ENCODE measurements at regions not wholly inside any gene's neighbourhood (a gene's known extent, or its start where the extent isn't known, plus 50 kb on each side); places are given as distances from the start of the nearest gene placed in this dataset.

- TF ChIP-seq EZH2 (IDR thresholded peaks at IDR 0.05; ENCODE audit: low read length, unreplicated experiment) (no peak), CTCF (conservative IDR thresholded peaks at IDR 0.05; ENCODE audit: low read depth, low read length) (no peak), EZH2phosphoT487 (IDR thresholded peaks at IDR 0.05; ENCODE audit: borderline replicate concordance, low read length) (no peak)
- Histone ChIP-seq H3K9me2 (replicated peaks; ENCODE audit: low read length) (no peaks in the 10 kb centered on the region), H3K9me3 (ENCODE audit: low read length) (no peaks in the 10 kb centered on the region), H3K4me1 (ENCODE audit: insufficient read depth, low read length) (no peaks in the 10 kb centered on the region), H3F3A (ENCODE audit: low read length, unreplicated experiment) (no peaks in the 10 kb centered on the region), H3K27ac (ENCODE audit: low read length) (no peak overlapping the region), H3K27me3 (ENCODE audit: low read length) (peaks cover 20% of the 10 kb centered on the region), H3K79me2 (ENCODE audit: low read length) (no peaks in the 10 kb centered on the region), H3K4me3 (ENCODE audit: low read length) (no peak overlapping the region), H3K4me2 (ENCODE audit: low read length) (no peak overlapping the region), H3K9ac (ENCODE audit: low read length) (no peak overlapping the region), H2AFZ (ENCODE audit: low read length) (no peak overlapping the region), H3K36me3 (ENCODE audit: low read depth, low read length) (no peaks in the 10 kb centered on the region), H4K20me1 (ENCODE audit: low read length) (no peaks in the 10 kb centered on the region)
- no TSS peak for BruUV-seq (replicated peaks)
- ATAC-seq (no peak), DNase-seq (no peak)
- CTCF ChIA-PET: no interaction called here
- intact Hi-C loops (cut with micrococcal nuclease): no loop called here
- POLR2A ChIA-PET (ENCODE audit: unreplicated experiment): no interaction called here
These were observed 175.7 kb upstream of the MDFIC2 start for GRCh38 chr3:70488131-70488530.

- TF ChIP-seq EZH2phosphoT487 (IDR thresholded peaks at IDR 0.05; ENCODE audit: borderline replicate concordance, low read length): no peak
- no peak for TF ChIP-seq EZH2 (IDR thresholded peaks at IDR 0.05; ENCODE audit: low read length, unreplicated experiment)
- TF ChIP-seq CTCF (conservative IDR thresholded peaks at IDR 0.05; ENCODE audit: low read depth, low read length): no peak
These were observed 174.1 kb upstream of the MDFIC2 start for GRCh38 chr3:70486414-70487017.

DNA sequence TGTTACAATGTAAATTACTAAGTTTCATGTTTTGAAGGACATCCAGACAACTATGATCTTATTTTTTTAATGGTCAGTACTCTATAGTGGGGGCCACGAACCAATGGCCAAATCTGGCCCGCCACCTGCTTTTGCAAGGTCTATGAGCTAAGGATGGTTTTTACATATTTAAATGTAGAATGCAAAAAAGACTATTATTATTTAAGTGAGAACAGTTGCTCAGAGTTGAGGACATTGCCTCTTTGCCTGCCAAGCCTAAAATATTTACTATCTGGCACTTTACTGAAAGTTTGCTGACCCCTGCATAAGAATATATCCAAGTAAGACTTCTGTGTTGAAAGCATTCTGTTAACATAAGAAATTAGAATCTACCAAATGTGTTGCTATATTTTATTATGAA, 163.7 kb upstream of the MDFIC2 start:
- intact Hi-C loops (cut with micrococcal nuclease): no loop called here
- ChIA-PET POLR2A (ENCODE audit: unreplicated experiment) (no interaction called here), CTCF (interaction anchor here (0.6 kb wide), 1 partner anchor 1205 kb away, joined by 4 read pairs; no protein-coding TSS in a partner anchor)
- Histone ChIP-seq H4K20me1 (ENCODE audit: low read length) (no peaks in the 10 kb centered on the region), H3K36me3 (ENCODE audit: low read depth, low read length) (no peaks in the 10 kb centered on the region), H3K27ac (ENCODE audit: low read length) (no peak overlapping the region), H3K4me1 (ENCODE audit: insufficient read depth, low read length) (no peaks in the 10 kb centered on the region), H3K4me2 (ENCODE audit: low read length) (no peak overlapping the region), H3K9me2 (replicated peaks; ENCODE audit: low read length) (no peaks in the 10 kb centered on the region), H3K9me3 (ENCODE audit: low read length) (no peaks in the 10 kb centered on the region), H3K9ac (ENCODE audit: low read length) (no peak overlapping the region), H3K27me3 (ENCODE audit: low read length) (no peaks in the 10 kb centered on the region), H3K4me3 (ENCODE audit: low read length) (no peak overlapping the region), H3F3A (ENCODE audit: low read length, unreplicated experiment) (no peaks in the 10 kb centered on the region), H3K79me2 (ENCODE audit: low read length) (no peaks in the 10 kb centered on the region), H2AFZ (ENCODE audit: low read length) (no peak overlapping the region)
- no TSS peak for BruUV-seq (replicated peaks)
- DNase-seq (no peak), ATAC-seq (no peak)
- TF ChIP-seq EZH2 (IDR thresholded peaks at IDR 0.05; ENCODE audit: low read length, unreplicated experiment) (no peak), EZH2phosphoT487 (IDR thresholded peaks at IDR 0.05; ENCODE audit: borderline replicate concordance, low read length) (no peak), CTCF (conservative IDR thresholded peaks at IDR 0.05; ENCODE audit: low read depth, low read length) (no peak)

More at GRCh38 chr3:70486414-70487017, 174.1 kb upstream of the MDFIC2 start:
- no peaks in the 10 kb centered on the region for H3K4me1 ChIP-seq (ENCODE audit: insufficient read depth, low read length)
- intact Hi-C loops (cut with micrococcal nuclease): no loop called here
- DNase-seq (no peak), ATAC-seq (no peak)
- H3K9me2 ChIP-seq (replicated peaks; ENCODE audit: low read length): no peaks in the 10 kb centered on the region
- ChIA-PET POLR2A (ENCODE audit: unreplicated experiment) (no interaction called here), CTCF (no interaction called here)
- H3K27me3 ChIP-seq (ENCODE audit: low read length): peaks cover 19% of the 10 kb centered on the region
- no peaks in the 10 kb centered on the region for H3F3A ChIP-seq (ENCODE audit: low read length, unreplicated experiment)
- no peaks in the 10 kb centered on the region for H3K79me2 ChIP-seq (ENCODE audit: low read length)
- H3K9ac ChIP-seq (ENCODE audit: low read length): no peak overlapping the region
- H3K4me3 ChIP-seq (ENCODE audit: low read length): no peak overlapping the region
- no TSS peak for BruUV-seq (replicated peaks)
- H3K4me2 ChIP-seq (ENCODE audit: low read length): no peak overlapping the region
- no peaks in the 10 kb centered on the region for H4K20me1 ChIP-seq (ENCODE audit: low read length)
- H2AFZ ChIP-seq (ENCODE audit: low read length): no peak overlapping the region
- H3K27ac ChIP-seq (ENCODE audit: low read length): no peak overlapping the region
- H3K36me3 ChIP-seq (ENCODE audit: low read depth, low read length): no peaks in the 10 kb centered on the region
- no peaks in the 10 kb centered on the region for H3K9me3 ChIP-seq (ENCODE audit: low read length)

Data from PC-3 (cell line).